AG09319 (cell line): ENCODE measurements at regions not wholly inside any gene's neighbourhood (a gene's known extent, or its start where the extent isn't known, plus 50 kb on each side); places are given as distances from the start of the nearest gene placed in this dataset.
"Not testable (repeated sequence)": the region's sequence is repeated elsewhere in the genome, so short reads cannot be mapped to it uniquely, and the experiment has no call there.

ENCODE experiments used
- DNase-seq: peaks from one replicate; pipeline ENCODE4 v3.0.0-alpha.2; 2010; ENCODE audit warnings: low read depth; ENCODE audit errors: extremely low read depth
- TF ChIP-seq, protein P1 (sequence below): IDR thresholded peaks from 2 replicates; pipeline ENCODE4 v1.5.1; 2011; ENCODE audit warnings: low read depth, mild to moderate bottlenecking, inconsistent platforms, low read length, moderate library complexity

DNA sequence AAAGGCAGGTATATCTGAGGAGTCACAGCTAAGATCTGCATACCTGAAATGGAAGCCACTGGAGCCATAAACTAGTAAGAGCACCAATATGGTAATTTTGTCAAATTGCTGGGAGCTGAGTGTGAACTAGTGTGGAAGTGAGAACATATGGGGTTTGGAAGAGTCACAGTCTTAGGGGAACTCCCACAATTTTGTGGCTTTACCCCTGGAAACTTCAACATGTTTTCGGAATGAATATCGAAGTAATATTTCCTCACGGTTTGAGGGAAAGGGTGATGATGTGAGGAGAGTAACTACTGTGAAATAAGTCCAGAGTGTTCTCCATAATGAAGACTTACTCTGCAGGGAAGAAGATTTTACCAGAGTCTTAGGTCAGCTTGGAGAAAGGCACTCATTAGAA lies 565.9 kb downstream of the RIT2 start:
- TF ChIP-seq, protein P1, sequence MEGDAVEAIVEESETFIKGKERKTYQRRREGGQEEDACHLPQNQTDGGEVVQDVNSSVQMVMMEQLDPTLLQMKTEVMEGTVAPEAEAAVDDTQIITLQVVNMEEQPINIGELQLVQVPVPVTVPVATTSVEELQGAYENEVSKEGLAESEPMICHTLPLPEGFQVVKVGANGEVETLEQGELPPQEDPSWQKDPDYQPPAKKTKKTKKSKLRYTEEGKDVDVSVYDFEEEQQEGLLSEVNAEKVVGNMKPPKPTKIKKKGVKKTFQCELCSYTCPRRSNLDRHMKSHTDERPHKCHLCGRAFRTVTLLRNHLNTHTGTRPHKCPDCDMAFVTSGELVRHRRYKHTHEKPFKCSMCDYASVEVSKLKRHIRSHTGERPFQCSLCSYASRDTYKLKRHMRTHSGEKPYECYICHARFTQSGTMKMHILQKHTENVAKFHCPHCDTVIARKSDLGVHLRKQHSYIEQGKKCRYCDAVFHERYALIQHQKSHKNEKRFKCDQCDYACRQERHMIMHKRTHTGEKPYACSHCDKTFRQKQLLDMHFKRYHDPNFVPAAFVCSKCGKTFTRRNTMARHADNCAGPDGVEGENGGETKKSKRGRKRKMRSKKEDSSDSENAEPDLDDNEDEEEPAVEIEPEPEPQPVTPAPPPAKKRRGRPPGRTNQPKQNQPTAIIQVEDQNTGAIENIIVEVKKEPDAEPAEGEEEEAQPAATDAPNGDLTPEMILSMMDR, result no peak
- DNase-seq, result no peak

DNA sequence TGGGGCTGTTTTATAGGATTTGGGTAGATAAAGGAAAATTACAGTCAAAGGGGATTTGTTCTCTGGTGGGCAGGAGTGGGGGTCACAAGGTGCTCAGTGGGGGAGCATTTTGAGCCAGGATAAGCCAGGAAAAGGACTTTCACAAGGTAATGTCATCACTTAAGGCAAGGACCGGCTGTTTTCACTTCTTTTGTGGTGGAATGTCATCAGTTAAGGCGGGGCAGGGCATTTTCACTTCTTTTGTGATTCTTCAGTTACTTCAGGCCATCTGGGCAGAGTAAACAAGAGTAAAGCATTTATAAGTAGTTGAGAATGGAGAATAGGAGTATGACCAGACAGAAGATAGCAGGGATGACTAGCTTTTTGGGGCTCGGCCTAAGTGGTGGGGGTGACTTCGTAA lies 562.9 kb downstream of the RIT2 start:
- DNase-seq, result not testable (repeated sequence)

DNA sequence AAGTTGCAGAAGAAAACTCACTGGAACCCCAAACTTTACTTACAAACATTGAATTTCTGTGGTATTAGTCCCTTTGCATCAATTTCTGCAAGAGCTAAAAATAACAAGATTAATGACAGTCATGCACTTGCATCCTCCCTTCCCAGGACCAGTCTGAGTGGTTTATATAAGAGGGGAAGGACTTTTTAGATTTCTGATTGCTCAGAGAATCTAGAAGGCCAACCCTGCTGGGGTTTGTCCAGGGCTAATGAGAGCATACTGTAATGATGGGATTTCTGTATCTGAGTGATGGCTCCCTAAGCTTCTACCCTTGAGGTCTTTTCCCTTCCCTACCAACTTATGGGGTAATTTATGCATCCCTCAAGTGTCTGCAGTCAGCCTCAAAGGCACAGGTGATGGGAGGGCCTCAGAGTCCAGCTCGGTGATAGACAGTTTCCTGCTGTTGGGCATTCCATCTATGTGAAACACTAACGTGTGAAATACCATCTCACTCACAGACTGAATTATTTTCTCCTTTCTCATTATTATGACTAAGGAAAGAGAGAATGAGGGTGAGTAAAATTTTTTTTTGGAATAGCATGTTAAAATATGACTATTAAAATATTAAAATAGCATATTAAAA lies 556.3 kb downstream of the RIT2 start:
- TF ChIP-seq, protein P1, result no peak
- no peak for DNase-seq

GRCh38 chr18:42561521-42561920 lies 554.0 kb downstream of the RIT2 start:
- TF ChIP-seq, protein P1, result no peak

GRCh38 chr18:42563995-42564394 lies 551.5 kb downstream of the RIT2 start:
- TF ChIP-seq, protein P1, result no peak
- DNase-seq, result no peak

More at GRCh38 chr18:42561521-42561920, 554.0 kb downstream of the RIT2 start:
- no peak for DNase-seq

GRCh38 chr18:42564761-42565160 lies 550.7 kb downstream of the RIT2 start:
- no peak for DNase-seq
- TF ChIP-seq, protein P1, result no peak

DNA sequence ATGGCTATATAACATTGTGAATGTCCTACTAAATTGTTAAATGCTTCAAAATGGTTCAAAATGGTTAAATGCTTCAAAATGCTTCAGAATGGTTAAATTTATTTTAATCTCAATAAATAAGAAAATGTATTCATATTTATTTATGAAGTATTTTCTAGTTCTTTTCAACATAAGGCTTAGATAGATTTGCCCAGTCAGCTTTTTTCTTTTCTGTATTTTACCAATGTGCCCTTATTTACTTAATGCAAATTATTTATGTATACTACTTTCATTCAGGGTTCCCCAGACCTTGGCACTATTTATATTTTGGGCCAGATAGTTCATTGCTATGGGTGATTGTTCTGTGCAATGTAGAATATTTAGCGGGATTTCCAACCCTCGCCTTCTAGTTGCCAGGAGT lies 546.7 kb downstream of the RIT2 start:
- no peak for DNase-seq
- TF ChIP-seq, protein P1, result no peak

DNA sequence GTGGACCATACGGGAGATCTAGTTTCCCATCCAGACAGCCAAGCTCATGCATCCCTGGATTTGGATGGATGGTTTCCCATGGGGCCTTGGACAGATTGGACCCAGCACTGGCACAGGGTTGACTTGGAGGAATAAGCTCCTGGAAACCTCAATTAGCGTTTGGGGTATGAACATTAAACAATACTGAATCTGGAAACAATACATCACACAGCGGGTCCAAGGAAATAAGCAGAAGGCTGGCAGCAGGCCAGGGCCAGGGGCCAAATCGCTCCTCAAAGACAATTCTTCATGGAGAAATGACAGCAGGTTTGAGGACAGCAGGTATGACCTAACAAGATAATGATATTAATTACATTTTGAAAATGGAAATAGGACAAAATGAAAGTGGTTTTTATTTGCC lies 540.6 kb downstream of the RIT2 start:
- DNase-seq, result no peak
- TF ChIP-seq, protein P1, result no peak
